Superior temporal gyrus (tissue), 1 donor: ENCODE measurements at regions not wholly inside any gene's neighbourhood (a gene's known extent, or its start where the extent isn't known, plus 50 kb on each side); places are given as distances from the start of the nearest gene placed in this dataset.
A peak's percentile ranks its signal among the peaks of the same experiment; 100 is the strongest.

Experiments used
- DNase-seq: peaks from one replicate; pipeline ENCODE4 v3.0.0-alpha.2; 2016; ENCODE audit errors: extremely low spot score

- DNase-seq = no peak
These were observed 50.3 kb upstream of the FNDC1 start for GRCh38 chr6:159118924-159119323.

GRCh38 chr6:159117563-159117962, 51.6 kb upstream of the FNDC1 start:
- DNase-seq = no peak

- no peak for DNase-seq
These were observed 52.2 kb upstream of the FNDC1 start for GRCh38 chr6:159117046-159117445.

GRCh38 chr6:159116343-159116742, 52.9 kb upstream of the FNDC1 start:
- DNase-seq = no peak

GRCh38 chr6:159114569-159114968, 54.6 kb upstream of the FNDC1 start:
- DNase-seq = no peak

GRCh38 chr6:159113223-159113622, 56.0 kb upstream of the FNDC1 start:
- no peak for DNase-seq

- DNase-seq = no peak
These were observed 56.5 kb upstream of the FNDC1 start for GRCh38 chr6:159112714-159113113.

- DNase-seq = no peak
These were observed 58.5 kb upstream of the FNDC1 start for GRCh38 chr6:159110748-159111147.

- DNase-seq = no peak
These were observed 59.2 kb upstream of the FNDC1 start for GRCh38 chr6:159110013-159110412.

GRCh38 chr6:159109391-159109790, 59.8 kb upstream of the FNDC1 start:
- no peak for DNase-seq

- no peak for DNase-seq
These were observed 60.7 kb upstream of the FNDC1 start for GRCh38 chr6:159108426-159108985.

GRCh38 chr6:159107451-159108260, 61.5 kb upstream of the FNDC1 start:
- no peak for DNase-seq

- peak; percentile 97 for DNase-seq
These were observed 61.9 kb upstream of the TAGAP start for GRCh38 chr6:159106627-159107241.

- peak; percentile 71 for DNase-seq
These were observed 60.9 kb upstream of the TAGAP start for GRCh38 chr6:159105716-159106115.

- no peak for DNase-seq
These were observed 60.1 kb upstream of the TAGAP start for GRCh38 chr6:159104931-159105330.

GRCh38 chr6:159104163-159104925, 59.6 kb upstream of the TAGAP start:
- peak; percentile 81 for DNase-seq

GRCh38 chr6:159103396-159104162, 58.8 kb upstream of the TAGAP start:
- no peak for DNase-seq

GRCh38 chr6:159102373-159103160, 57.8 kb upstream of the TAGAP start:
- no peak for DNase-seq

- no peak for DNase-seq
These were observed 56.9 kb upstream of the TAGAP start for GRCh38 chr6:159101656-159102055.

- DNase-seq = no peak
These were observed 55.8 kb upstream of the TAGAP start for GRCh38 chr6:159100395-159101182.
